Posterior cingulate gyrus (tissue), 11 donors: ENCODE measurements at regions not wholly inside any gene's neighbourhood (a gene's known extent, or its start where the extent isn't known, plus 50 kb on each side); places are given as distances from the start of the nearest gene placed in this dataset.
"Not testable (repeated sequence)": the region's sequence is repeated elsewhere in the genome, so short reads cannot be mapped to it uniquely, and the experiment has no call there.

Source experiments
- DNase-seq, 10 donors: peaks; one replicate each; pipeline versions ENCODE4 v3.0.0 to v3.0.0-alpha.2; 2020 to 2021; ENCODE audit warnings: mixed read lengths in 3 of 10
- intact Hi-C: fragments of 100-400 bp; cut with DNase I; formaldehyde crosslinking; loops from one replicate; pipeline ENCODE4 v1.15.1; 2023

- DNase-seq, intact Hi-C loops: not testable (repeated sequence)
Measured at GRCh38 chr1:149418782-149419181, 56.1 kb upstream of the NBPF19 start.

- DNase-seq, intact Hi-C loops: not testable (repeated sequence)
Measured at GRCh38 chr1:149423122-149423521, 51.7 kb upstream of the NBPF19 start.
